ENCODE measurements at regions not wholly inside any gene's neighbourhood (a gene's known extent, or its start where the extent isn't known, plus 50 kb on each side); places are given as distances from the start of the nearest gene placed in this dataset.

DNA sequence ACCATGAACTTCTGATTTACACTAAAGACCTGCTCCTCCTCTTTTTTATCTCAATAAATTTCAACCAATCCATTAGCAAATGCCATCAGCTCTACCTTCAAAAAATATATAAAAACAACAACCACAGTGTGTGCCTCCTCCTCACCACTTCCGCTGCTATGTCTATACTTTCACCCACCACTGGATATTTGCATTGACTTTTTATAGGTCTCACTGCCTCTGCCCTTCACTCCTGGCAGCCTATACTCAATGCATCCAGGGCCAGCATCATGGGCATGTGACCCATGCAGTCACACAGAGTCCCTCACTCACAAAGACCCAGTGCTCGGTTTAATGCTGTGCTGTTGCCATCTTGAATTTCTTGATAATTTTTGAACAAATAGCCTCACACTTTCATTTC, 53.5 kb upstream of the CCDC54 start:
- TF ChIP-seq, protein P1, sequence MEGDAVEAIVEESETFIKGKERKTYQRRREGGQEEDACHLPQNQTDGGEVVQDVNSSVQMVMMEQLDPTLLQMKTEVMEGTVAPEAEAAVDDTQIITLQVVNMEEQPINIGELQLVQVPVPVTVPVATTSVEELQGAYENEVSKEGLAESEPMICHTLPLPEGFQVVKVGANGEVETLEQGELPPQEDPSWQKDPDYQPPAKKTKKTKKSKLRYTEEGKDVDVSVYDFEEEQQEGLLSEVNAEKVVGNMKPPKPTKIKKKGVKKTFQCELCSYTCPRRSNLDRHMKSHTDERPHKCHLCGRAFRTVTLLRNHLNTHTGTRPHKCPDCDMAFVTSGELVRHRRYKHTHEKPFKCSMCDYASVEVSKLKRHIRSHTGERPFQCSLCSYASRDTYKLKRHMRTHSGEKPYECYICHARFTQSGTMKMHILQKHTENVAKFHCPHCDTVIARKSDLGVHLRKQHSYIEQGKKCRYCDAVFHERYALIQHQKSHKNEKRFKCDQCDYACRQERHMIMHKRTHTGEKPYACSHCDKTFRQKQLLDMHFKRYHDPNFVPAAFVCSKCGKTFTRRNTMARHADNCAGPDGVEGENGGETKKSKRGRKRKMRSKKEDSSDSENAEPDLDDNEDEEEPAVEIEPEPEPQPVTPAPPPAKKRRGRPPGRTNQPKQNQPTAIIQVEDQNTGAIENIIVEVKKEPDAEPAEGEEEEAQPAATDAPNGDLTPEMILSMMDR (IDR thresholded peaks at IDR 0.05), result no peak
- no peak for TF ChIP-seq POLR2AphosphoS5 (IDR thresholded peaks at IDR 0.05)
- no peak for TF ChIP-seq EP300 (IDR thresholded peaks at IDR 0.05; ENCODE audit: low read depth)
- TF ChIP-seq POLR2A (IDR thresholded peaks at IDR 0.05), result no peak

Data from transverse colon (tissue), 4 donors.